Vagina (tissue), 2 donors: ENCODE measurements at regions not wholly inside any gene's neighbourhood (a gene's known extent, or its start where the extent isn't known, plus 50 kb on each side); places are given as distances from the start of the nearest gene placed in this dataset.

Experiments used
- POLR2AphosphoS5 ChIP-seq, 2 donors: sonication (generic); formaldehyde crosslinking; IDR thresholded peaks; one replicate each; pipeline ENCODE4 v1.9.0; 2017; ENCODE audit warnings: antibody characterized with exemption in 2 of 2, mild to moderate bottlenecking in 2 of 2, low read depth in 1 of 2; ENCODE audit not compliant: insufficient read depth in 1 of 2
- TF ChIP-seq, protein P1 (sequence below), 3 experiments: fragments of 450-650 bp in 2 of 3; fragments of 200-600 bp in 1 of 3; sonication (generic) in 1 of 3; IDR thresholded peaks; one replicate each; pipeline ENCODE4 v1.5.1; 2017 to 2019; ENCODE audit warnings: antibody characterized with exemption in 3 of 3, mild to moderate bottlenecking in 2 of 3, moderate library complexity in 2 of 3

DNA sequence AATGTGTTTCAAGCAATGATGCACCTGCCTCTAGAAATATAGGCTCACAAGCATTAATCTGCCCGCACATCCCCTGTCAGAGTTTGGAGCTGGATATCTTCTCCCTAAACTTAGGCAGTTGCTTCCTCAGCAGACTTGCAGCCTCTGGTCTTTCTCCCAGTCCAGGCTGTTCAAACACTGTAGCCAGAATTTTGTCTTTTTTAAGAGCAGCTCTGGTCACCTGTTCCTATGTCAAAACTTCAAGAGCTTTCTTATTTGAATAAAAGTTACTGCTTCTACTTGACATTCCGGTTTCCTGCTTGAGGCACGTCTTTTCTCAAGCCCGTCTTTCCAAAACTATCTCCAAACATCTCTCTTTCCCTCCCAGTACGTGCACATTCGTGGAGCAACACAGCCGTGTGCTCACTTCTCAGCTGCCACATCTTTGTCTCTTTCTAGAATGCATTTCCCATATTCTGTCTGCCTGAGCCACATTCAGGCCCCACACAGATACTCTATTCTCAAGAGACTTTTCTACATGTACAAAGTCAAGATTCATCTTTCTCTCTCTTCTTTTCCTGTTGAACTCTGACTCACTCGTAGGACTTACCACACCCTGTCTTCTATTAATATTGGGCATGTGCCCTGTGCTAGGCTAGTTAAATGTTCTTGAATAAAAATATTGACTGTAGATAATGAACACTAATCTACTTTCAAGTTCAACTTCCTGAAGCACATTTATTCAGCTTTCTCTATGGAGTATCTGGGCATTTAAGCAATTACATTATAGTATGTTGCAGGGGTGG is 307.7 kb upstream of the SOX2 start:
- TF ChIP-seq, protein P1, sequence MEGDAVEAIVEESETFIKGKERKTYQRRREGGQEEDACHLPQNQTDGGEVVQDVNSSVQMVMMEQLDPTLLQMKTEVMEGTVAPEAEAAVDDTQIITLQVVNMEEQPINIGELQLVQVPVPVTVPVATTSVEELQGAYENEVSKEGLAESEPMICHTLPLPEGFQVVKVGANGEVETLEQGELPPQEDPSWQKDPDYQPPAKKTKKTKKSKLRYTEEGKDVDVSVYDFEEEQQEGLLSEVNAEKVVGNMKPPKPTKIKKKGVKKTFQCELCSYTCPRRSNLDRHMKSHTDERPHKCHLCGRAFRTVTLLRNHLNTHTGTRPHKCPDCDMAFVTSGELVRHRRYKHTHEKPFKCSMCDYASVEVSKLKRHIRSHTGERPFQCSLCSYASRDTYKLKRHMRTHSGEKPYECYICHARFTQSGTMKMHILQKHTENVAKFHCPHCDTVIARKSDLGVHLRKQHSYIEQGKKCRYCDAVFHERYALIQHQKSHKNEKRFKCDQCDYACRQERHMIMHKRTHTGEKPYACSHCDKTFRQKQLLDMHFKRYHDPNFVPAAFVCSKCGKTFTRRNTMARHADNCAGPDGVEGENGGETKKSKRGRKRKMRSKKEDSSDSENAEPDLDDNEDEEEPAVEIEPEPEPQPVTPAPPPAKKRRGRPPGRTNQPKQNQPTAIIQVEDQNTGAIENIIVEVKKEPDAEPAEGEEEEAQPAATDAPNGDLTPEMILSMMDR (IDR thresholded peaks at IDR 0.05): no peak
- no peak for TF ChIP-seq POLR2AphosphoS5 (IDR thresholded peaks at IDR 0.05; ENCODE audit: insufficient read depth in 1 of 2, low read depth in 1 of 2)
